IPS DF 6.9 (cell line): ENCODE measurements at regions not wholly inside any gene's neighbourhood (a gene's known extent, or its start where the extent isn't known, plus 50 kb on each side); places are given as distances from the start of the nearest gene placed in this dataset.

ENCODE experiments used
- DNase-seq: peaks from one replicate; pipeline ENCODE4 v3.0.0-alpha.2; 2013; ENCODE audit warnings: low read depth, low spot score
- H3K27ac ChIP-seq: one replicate; pipeline ENCODE4 v1.5.1; 2013; ENCODE audit warnings: low read length, control low read depth
- H3K27me3 ChIP-seq: 2 replicates; pipeline ENCODE4 v1.6.1; 2013; ENCODE audit warnings: mild to moderate bottlenecking, low read length; ENCODE audit not compliant: control insufficient read depth, insufficient read depth
- H3K36me3 ChIP-seq: 2 replicates; pipeline ENCODE4 v1.6.1; 2013; ENCODE audit warnings: low read length; ENCODE audit not compliant: control insufficient read depth, insufficient read depth
- H3K4me1 ChIP-seq: 2 replicates; pipeline ENCODE4 v1.6.1; 2013; ENCODE audit warnings: low read length; ENCODE audit not compliant: control insufficient read depth, insufficient read depth
- H3K4me3 ChIP-seq: 2 replicates; pipeline ENCODE4 v1.5.1; 2013; ENCODE audit warnings: mild to moderate bottlenecking, low read length
- H3K9me3 ChIP-seq: 2 replicates; pipeline ENCODE4 v1.6.1; 2013; ENCODE audit warnings: low read length, inconsistent platforms; ENCODE audit not compliant: control insufficient read depth, insufficient read depth
- WGBS: extraction: QIAGEN DNeasy Blood & Tissue Kit; methylation state at CpG from one replicate; pipeline ENCODE4 v1.1.7; 2013; ENCODE audit warnings: mixed read lengths, missing lambda C conversion rate; ENCODE audit not compliant: insufficient read length, insufficient coverage; 5-methylcytosine and 5-hydroxymethylcytosine counted together

DNA sequence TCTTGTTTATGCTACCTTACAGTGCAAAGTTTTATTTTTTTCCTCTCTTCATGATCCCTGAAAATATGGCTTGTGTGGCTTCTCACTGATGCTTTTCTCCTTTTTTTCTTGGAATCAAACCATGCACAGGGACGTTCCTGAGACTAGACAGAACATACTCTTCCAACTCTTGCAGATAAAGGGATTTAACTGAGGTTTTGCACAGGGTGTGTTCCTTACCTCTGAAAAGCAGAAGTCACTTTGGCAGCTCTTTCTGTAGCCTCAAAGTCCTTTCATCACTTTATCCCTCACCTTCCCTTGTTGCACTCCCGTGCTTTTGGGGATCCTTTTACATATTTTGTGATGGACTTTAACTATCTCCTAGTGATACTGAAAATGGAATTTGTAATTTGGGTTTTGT, 300.1 kb downstream of the SPRY1 start:
- Histone ChIP-seq H3K27ac (no peak overlapping the region), H3K4me3 (no peak overlapping the region), H3K4me1 (no peaks in the 10 kb centered on the region), H3K27me3 (no peaks in the 10 kb centered on the region), H3K9me3 (no peaks in the 10 kb centered on the region), H3K36me3 (no peaks in the 10 kb centered on the region)
- no CpG with 5 or more reads among the region's 2 CpGs for WGBS
- no peak for DNase-seq

DNA sequence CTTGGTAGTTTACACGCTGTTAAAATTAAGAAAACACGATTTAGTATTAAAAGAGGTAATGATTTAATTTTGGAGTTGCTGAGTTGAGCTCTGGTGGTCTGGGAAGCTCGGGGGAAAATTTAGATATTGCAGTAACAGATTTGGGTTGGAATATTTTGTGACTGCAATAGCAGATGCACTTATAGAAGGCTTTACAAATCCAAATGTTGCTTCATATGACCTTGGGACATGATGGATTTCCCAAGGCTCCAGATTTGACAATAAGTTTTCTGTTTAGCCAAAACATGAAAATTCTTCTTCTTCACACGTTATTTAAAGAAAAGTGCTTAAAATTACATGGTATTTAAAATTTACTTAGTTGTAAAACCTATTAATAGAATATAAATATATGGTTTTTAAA, 302.0 kb downstream of the SPRY1 start:
- H3K36me3 ChIP-seq: no peaks in the 10 kb centered on the region
- no peak for DNase-seq
- no peaks in the 10 kb centered on the region for H3K4me1 ChIP-seq
- no peak overlapping the region for H3K4me3 ChIP-seq
- 100% methylated on average over 3 of the region's 4 CpGs for WGBS
- H3K27ac ChIP-seq: no peak overlapping the region
- H3K27me3 ChIP-seq: no peaks in the 10 kb centered on the region
- H3K9me3 ChIP-seq: no peaks in the 10 kb centered on the region

DNA sequence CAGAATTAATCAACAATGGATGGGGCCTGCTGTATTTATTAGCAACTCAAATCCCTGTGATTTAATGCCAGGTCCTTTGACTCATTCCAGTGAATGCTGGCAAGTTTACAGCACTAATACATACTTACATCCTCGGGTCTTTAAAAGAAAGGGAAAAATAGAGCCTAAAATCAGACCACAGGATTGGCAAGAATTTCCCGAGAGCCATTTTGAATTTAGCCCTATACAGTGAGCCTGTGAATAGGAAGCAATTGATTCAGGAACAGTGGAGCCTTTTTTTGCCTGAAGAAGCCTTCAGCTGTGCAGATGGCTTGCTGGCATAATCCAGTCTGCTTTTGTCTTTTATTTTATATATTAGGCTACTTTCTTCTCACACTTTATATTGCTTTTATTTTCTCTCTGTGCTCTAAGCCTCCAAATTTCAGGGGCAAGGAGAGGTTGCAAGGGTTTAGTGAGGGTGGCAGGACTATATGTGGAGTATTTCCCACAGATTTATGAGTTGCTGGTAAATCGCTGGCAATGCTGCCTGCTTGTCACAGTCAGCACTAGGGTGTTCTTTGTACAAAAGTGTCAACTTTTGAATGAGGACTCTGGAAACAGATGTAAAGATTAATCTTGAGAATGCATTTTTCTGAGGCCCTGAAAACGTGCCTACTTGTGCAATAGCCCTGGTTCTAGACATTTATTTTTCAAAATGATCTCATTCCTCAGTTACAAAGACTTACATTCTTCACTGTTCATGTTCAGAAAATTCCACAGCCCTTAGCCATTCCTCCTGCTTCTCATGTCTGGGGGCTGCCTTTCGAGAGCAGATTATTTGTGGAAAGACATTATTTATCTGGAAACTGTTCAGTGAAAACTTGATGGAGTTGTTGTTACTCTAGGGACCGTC, 303.5 kb downstream of the SPRY1 start:
- no peak for DNase-seq
- Histone ChIP-seq H3K36me3 (no peaks in the 10 kb centered on the region), H3K4me3 (no peak overlapping the region), H3K27ac (no peak overlapping the region), H3K27me3 (no peaks in the 10 kb centered on the region), H3K4me1 (no peaks in the 10 kb centered on the region), H3K9me3 (no peaks in the 10 kb centered on the region)
- WGBS: no CpG with 5 or more reads among the region's 6 CpGs

DNA sequence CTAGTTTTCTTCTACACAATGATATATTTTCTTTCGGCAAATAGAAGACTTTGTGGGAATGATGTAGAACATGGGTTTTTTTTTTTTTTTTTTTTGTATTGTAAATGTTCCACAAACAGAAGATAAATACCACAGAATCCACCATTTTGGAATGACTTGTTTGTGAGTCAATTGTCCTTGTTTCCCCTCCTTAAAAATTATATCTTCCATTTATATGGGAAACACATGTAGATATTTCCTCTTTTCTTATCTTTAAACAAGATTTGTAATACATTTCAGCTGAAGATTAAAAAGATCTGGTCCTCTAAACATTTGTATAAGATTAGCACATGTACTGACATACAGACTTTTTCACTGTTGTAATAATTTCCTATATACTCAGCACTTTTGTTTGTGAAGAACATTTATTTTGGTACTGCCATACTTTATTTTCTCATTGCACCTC, 304.6 kb downstream of the SPRY1 start:
- no peak for DNase-seq
- Histone ChIP-seq H3K4me3 (no peak overlapping the region), H3K27me3 (no peaks in the 10 kb centered on the region), H3K27ac (no peak overlapping the region), H3K36me3 (no peaks in the 10 kb centered on the region), H3K9me3 (no peaks in the 10 kb centered on the region), H3K4me1 (no peaks in the 10 kb centered on the region)
- WGBS: no CpG with 5 or more reads among the region's 1 CpG

DNA sequence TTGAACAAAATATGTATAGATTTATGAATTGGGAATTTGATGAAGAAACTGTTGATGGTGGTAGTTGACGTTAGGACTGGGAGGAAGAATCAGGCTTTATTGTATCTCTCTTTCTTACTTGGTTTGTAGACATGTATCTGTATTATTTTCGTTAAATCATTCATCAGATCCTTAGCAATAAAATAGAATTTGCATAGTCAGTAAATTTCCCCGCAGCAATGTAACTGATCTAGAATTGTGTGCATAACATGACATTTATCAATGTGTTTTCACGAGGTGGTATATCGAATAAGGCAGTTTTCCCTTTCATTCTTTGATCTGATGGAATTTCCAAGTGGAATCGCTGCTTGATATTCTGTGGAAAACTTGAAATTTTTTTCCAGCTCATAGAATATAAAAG, 308.8 kb downstream of the SPRY1 start:
- Histone ChIP-seq H3K27me3 (no peaks in the 10 kb centered on the region), H3K27ac (no peak overlapping the region), H3K9me3 (no peaks in the 10 kb centered on the region; the same call in 1 of the 2 replicates), H3K36me3 (no peaks in the 10 kb centered on the region), H3K4me3 (no peak overlapping the region), H3K4me1 (no peaks in the 10 kb centered on the region)
- WGBS: 100% methylated on average over 1 of the region's 6 CpGs
- DNase-seq: no peak

DNA sequence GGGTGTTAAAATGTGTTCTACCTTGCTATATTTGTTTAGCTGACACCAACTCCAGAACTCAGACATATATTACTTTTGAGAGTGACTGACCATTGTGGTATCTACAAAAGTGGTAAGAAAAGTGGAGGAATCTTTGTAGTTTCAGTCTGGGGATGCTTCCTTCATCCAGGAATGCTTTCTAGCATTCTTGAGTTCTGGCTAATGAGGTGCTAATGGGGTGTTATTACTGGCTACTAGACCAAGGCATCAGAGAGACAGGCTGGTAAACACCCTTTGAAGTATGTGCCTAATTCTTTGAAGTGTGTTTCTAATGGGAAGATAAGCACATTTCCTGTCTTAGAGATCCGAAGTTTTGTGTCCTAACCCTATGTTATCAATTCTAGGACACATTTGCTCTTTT, 310.4 kb downstream of the SPRY1 start:
- Histone ChIP-seq H3K9me3 (no peaks in the 10 kb centered on the region; the same call in 1 of the 2 replicates), H3K27me3 (no peaks in the 10 kb centered on the region), H3K27ac (no peak overlapping the region), H3K36me3 (no peaks in the 10 kb centered on the region), H3K4me1 (no peaks in the 10 kb centered on the region), H3K4me3 (no peak overlapping the region)
- no CpG with 5 or more reads among the region's 1 CpG for WGBS
- no peak for DNase-seq

DNA sequence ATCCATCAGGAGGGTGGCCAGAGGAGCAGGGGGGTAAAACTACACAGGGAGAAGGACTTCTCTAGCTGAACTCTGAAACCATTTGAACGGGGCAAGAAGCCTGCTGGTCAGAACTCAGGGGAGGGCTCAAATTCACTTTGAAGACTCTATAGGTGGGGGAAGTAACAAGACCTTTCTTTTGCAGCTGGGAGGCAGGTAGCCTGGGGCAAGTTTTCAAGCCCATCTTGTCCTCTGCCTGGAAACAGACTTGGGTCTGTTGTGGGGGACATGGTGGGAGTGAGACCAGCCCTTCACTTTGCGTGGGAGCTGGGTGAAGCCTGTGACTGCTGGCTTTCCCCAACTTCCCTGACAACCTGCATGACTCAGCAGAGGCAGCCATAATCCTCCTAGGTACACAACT, 312.3 kb downstream of the SPRY1 start:
- Histone ChIP-seq H3K27ac (no peak overlapping the region), H3K36me3 (no peaks in the 10 kb centered on the region), H3K27me3 (no peaks in the 10 kb centered on the region), H3K4me3 (no peak overlapping the region), H3K9me3 (no peaks in the 10 kb centered on the region; the same call in 1 of the 2 replicates), H3K4me1 (no peaks in the 10 kb centered on the region)
- WGBS: no CpG with 5 or more reads among the region's 2 CpGs
- DNase-seq: no peak

DNA sequence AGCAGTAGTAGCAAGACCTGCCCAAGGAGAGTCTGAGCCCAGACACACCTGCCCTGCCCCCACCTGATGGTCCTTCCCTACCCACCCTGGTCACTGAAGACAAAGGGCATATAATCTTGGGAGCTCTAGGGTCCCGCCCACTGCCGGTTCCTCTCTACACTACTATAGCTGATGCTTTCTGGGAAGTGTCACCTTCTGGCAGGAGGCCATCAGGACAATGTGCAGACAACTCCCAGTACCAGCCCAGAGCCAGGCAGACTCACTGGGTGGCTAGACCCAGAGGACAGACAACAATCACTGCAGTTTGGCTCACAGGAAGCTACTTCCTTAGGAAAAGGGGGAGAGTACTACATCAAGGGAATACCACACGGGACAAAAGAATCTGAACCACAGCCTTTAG, 312.7 kb downstream of the SPRY1 start:
- no CpG with 5 or more reads among the region's 3 CpGs for WGBS
- no peaks in the 10 kb centered on the region for H3K36me3 ChIP-seq
- H3K4me3 ChIP-seq: no peak overlapping the region
- H3K27ac ChIP-seq: no peak overlapping the region
- H3K9me3 ChIP-seq: no peaks in the 10 kb centered on the region; the same call in 1 of the 2 replicates
- no peaks in the 10 kb centered on the region for H3K4me1 ChIP-seq
- H3K27me3 ChIP-seq: no peaks in the 10 kb centered on the region
- DNase-seq: no peak

DNA sequence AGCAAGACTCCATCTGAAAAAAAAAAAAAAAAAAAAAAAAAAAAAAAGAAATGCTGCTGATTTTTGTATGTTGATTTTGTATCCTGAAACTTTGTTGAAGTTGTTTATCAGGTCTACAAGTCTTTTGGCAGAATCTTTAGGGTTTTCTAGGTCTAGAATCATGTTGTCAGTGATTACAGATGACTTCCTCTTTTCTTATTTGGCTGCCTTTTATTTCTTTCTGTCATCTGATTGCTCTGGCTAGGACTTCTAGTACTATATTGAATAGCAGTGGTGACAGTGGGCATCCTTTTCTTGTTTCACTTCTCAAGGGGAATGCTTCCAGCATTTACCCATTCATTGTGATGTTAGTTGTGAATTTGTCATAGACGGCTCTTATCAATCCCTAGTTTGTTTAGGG, 334.4 kb downstream of the SPRY1 start:
- no peaks in the 10 kb centered on the region for H3K9me3 ChIP-seq

DNA sequence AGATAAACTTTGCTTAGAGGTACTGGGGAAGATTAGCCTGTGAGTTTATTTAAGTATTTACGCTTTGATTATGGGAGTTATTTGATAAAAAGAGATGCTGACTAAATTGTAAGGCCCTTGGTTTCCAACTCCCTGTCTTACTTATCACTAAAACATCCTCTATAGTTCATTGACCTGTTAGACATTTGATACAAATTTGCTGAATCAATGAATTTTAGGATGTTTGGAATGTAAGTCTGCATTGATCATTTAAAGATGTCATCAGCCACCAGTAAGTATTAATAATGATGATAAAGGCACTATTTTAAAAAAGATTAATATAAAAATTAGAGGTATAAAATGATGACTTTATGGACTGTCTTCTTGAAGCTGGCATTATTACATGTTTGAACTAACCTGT, 340.6 kb downstream of the SPRY1 start:
- no peaks in the 10 kb centered on the region for H3K36me3 ChIP-seq
- no peak overlapping the region for H3K27ac ChIP-seq
- no peak overlapping the region for H3K4me3 ChIP-seq
- no peaks in the 10 kb centered on the region for H3K4me1 ChIP-seq
- H3K27me3 ChIP-seq: no peaks in the 10 kb centered on the region
- no CpG with 5 or more reads among the region's 1 CpG for WGBS
- DNase-seq: no peak
- H3K9me3 ChIP-seq: no peaks in the 10 kb centered on the region

More for the DNA sequence above, 334.4 kb downstream of the SPRY1 start:
- Histone ChIP-seq H3K4me1 (no peaks in the 10 kb centered on the region), H3K36me3 (no peaks in the 10 kb centered on the region), H3K27ac (no peak overlapping the region), H3K27me3 (no peaks in the 10 kb centered on the region), H3K4me3 (no peak overlapping the region)
- WGBS: no CpG with 5 or more reads among the region's 1 CpG
- DNase-seq: no peak

DNA sequence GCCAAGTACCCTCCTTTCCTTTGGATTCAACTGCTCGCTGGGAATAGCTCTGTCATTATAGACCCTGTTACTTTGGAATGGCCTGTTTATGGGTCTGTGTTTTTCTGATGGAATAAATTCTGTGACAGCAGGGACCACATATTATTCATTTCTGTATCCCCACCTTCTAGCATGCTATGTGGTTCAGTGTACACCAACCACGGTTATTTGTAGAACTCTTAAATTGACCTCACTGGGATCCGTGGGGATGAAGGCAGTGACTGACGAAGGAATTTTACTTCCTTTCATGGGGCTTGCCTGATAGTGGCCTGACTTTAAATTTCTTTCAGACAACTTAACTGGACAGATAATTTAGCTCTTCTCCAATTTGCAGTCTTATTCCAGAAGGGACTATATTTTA, 343.2 kb downstream of the SPRY1 start:
- H3K36me3 ChIP-seq: no peaks in the 10 kb centered on the region
- no peak for DNase-seq

More for the DNA sequence above, 343.2 kb downstream of the SPRY1 start:
- no peaks in the 10 kb centered on the region for H3K4me1 ChIP-seq
- no peaks in the 10 kb centered on the region for H3K27me3 ChIP-seq
- WGBS: no CpG with 5 or more reads among the region's 4 CpGs
- no peak overlapping the region for H3K4me3 ChIP-seq
- H3K9me3 ChIP-seq: no peaks in the 10 kb centered on the region
- H3K27ac ChIP-seq: no peak overlapping the region
